PC-3 (cell line): ENCODE measurements at regions not wholly inside any gene's neighbourhood (a gene's known extent, or its start where the extent isn't known, plus 50 kb on each side); places are given as distances from the start of the nearest gene placed in this dataset.

ENCODE experiments used
- CTCF ChIP-seq: fragments of 300-600 bp; sonication (generic); conservative IDR thresholded peaks from 2 replicates; pipeline ENCODE4 v1.5.1; 2017; ENCODE audit warnings: antibody characterized with exemption, low read depth, mild to moderate bottlenecking, low read length
- EZH2 ChIP-seq: fragments of 300-600 bp; sonication (generic); IDR thresholded peaks from one replicate; pipeline ENCODE4 v1.6.1; 2017; ENCODE audit warnings: antibody characterized with exemption, mild to moderate bottlenecking, low read length; ENCODE audit not compliant: unreplicated experiment
- EZH2phosphoT487 ChIP-seq: fragments of 300-600 bp; sonication (generic); IDR thresholded peaks from 2 replicates; pipeline ENCODE4 v1.6.1; 2018; ENCODE audit warnings: mild to moderate bottlenecking, antibody characterized with exemption, low read length, borderline replicate concordance

- TF ChIP-seq CTCF (no peak), EZH2 (no peak), EZH2phosphoT487 (no peak)
Measured at GRCh38 chr3:11696054-11696453, 52.3 kb upstream of the VGLL4 start.
